ENCODE measurements at regions not wholly inside any gene's neighbourhood (a gene's known extent, or its start where the extent isn't known, plus 50 kb on each side); places are given as distances from the start of the nearest gene placed in this dataset.

DNA sequence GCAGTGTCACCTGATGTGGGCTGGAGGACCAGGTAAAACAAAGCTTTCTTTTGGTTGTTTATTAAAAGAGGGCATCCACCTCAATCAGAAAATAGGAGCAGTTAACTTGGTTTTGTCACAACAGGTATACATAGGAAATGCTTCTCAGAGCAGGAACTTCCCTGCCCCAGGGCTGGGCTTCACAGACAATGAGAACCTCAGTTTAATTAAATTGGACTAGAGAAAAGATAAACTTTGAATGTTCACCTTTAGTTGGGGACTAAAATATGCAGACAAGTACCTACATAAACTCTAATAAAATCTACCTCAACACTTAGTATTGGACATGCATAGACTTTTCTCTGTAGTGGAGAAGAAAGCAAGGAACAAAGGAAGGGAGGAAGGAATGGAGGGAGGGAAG lies 392.0 kb downstream of the ENC1 start:
- no peak for DNase-seq

DNA sequence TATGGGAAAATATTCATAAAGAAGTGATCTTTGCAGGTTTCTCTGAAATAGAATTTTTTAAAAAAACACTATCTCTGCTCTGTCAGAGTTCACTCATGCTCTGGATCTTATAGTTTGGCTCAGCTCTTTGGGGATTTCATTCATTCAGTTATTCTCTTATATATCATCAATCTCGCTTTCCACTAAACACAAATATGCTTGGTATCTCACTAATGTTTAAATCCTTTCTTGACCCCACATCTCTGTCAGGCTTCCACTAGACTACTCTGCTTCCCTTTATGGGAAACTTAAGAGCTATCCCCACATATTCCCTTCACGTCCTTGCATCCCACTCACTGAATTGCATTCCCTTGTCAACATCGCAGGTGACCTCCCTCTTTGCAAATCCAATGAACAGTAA lies 396.1 kb downstream of the ENC1 start:
- DNase-seq, result no peak

DNA sequence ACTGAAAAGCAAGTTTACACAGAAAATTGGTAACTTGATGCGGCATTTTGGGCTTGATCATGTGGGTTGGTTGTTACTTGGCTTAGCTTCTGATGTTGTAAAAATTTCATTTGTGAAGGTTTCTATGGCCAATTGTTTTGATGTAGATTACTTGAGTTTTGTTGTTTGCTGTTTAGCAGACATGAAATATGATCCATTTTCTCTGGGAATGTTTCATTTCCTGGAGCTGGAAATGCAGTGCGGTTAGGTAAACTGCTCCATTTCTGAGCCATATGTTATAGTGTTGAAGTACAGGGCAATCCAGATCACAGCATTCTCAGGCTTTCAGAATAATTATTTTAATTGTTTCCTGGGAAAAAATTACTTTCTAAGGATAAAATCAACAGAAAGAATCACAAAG lies 396.9 kb downstream of the ENC1 start:
- no peak for DNase-seq

DNA sequence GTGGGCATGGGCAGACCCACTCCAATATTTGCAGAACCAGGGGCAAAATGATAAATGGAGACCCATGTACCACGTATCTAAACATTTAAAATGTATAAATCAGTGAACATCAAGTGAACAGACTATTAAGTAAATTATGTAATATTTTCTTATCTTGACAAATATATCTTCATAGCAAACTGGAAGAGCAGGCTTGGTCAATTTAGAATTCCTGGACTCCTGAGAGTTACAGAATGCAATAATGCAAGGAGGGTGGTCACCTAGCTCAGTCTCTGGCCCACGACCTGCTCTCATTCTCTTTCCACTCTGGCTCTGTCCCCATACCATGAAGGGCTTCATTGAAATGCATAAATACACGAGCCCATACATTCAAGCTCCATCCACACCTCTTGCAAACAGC lies 398.0 kb downstream of the ENC1 start:
- DNase-seq, result no peak

DNA sequence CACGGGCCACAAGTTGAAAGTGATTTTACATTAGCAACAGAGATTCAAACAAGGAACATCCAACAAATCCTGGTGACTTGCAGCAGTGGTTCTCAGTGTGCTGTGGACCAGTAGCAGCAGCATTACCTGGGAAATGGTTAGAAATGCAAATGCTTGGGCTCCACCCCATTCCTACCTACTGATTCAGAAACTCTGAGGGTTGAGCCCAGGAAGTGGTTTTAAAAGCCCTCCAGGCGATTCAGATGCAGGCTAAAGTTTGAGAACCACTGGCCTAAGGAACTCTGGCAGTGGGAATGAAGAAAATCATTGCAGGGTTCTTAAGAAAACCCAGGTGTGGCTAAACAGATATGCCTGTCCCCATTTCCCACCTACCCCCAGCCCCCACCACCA lies 398.8 kb downstream of the ENC1 start:
- DNase-seq, result no peak

DNA sequence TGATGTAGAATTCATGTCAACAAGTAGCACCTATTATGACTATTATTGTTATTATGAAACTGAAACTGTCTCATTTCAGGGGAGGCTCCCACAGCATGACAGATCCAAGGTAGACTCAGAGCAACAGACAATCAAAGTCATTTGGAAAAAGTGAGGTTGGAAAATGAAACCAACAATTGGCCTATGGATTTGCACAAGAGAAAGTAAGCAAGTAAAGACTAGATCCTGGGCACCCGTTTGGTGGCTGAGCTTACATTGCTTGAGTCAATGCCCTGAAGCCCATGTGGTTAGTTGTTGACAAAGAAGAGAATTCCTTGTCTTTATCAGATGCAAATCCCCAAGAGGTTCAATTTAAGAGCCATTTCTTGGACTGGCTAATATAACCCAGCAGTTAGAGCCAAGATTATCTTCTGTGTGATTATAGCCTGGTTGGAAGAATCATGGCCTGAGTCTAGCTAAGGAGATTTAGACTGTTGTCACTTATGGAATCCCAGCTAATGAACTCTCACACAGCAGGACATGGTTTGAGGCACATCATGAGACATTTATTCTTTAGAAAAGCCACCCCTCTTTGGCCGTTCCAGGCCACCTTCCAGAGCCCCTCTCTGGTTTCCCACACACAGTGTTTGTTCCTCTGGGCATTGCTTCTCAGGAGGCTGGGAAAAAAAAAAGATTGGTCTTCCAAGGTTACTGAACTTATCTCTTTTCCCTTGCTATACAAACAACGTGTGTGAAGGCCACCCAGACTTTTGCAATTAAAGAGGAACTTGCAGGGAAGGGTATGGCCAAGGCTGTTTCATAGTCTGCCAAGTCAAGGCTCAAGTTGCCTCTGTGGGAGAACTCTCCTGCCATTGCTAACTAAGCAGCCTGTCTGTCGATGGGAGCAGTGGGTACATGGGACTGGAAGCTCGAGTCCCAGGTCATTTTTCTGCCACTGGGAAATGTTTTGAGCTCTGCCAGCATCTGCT lies 399.5 kb downstream of the ENC1 start:
- DNase-seq, result no peak

DNA sequence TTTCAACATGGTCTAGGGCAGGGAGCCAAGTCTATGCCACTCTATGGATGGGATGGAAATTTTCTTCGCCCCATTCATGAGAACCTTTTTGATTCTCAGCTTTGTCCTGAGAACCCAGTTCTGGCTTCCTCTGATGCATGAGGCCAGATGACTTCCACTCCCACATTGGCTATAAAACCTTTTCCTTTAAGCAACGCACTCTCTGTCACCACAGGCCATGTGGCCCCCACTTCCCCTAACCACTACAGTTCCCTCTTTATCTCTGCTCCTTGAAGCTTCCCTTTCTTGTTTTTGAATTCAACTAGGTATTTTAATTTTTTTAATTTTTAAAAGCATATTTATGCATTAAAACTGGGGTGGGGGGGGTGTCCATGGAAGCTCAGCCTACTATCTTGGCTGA lies 401.3 kb downstream of the ENC1 start:
- DNase-seq, result no peak

DNA sequence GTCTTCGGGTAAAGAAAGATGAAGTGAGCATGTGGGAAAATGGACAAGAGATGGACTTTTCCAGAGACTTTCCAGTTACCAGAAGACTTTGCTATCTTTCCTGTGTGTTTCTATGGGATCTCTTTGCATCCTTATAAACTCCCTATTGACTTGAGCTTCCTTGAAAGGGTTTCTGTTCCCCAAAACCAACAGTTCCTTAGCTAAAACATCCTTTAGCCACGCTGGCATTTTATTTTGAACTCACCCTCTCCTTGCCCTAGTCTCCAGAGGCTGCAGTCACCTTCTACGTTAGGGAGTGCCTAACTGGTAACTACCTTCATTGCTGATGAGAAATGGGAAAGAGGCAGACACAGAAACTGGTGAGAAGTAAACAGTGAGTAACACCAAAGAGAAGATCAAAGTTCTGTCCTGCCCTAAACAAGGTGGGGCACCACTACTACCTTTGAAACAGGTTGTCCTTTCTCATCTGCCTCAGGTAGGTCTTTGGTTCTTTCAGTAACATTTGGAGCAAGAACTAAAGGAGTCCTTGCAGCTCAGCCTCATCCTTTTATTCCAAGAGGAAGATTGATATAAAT lies 402.9 kb downstream of the ENC1 start:
- no peak for DNase-seq

DNA sequence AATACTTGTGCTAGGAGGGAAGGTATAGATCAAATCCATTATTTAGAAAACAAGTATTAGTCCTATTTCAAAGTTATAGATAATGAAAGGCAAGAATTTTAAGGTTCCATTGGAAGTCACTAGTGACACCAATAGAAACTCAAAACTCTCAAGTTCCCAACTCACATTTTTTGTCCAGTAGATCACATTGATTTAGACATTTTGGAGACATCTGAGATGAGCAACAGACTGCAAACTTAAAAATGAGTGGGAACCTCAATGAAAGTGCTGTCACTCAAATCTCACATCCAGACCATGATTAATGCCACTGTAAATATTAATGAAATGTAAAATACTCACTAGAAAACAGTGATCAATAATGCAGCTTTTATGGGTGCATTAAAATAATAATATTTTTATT lies 405.0 kb downstream of the ENC1 start:
- DNase-seq, result no peak

DNA sequence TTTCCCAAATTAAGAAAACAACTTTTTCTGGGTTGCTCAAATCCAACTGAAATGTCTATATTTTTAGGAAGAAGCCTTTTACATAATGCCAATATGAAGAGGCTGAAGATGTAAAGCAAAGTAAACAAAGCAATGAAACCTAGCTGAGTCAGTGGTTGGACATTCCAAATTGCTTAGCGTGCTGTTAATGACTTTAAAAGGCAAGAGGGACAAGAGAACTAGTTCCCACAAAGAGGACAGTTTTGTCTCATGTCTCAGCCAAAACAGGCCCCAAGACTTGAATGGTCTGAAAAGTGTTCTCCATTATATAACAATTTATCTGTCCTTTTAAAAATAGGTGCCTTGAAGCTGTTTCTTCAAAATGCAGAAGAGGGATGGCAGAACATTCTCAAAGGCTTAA lies 407.0 kb downstream of the ENC1 start:
- no peak for DNase-seq

DNA sequence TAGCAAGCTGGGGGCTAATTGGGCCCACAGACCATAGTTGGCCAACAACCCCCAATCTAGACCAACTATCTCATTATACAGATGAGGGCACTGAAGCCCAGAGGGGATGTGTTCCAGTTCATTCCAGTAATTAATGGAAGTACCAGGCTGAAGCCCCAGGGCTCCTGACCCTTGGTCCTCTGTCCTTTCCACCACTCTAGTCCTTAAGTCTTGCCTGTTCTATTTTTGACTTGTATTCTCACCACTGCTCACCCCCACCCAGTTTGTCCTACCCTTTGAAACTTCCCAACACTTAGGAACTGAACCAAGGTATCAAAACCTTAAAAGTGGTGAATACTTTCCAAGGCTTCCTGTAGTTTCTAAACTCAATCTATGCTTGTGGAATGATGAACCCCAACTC lies 407.4 kb downstream of the ENC1 start:
- no peak for DNase-seq

DNA sequence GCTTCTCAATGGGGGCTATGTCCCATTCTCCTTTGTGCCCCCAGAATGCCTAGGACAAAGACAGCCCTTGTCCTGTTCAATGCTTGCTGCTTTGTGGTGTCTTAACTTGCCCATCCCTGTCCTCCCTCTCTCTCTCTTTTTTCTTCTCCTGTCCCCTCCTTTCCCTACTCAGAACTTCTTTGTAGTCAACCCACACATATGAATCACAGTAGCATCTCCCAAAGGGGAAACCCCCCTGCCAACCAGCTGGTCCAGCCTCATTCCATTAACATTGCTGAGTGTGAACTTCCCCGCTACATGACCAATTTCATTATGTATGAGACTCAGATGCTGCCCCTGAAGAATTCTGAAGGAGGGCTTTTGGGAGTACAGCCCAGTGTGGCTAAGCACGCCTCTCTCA lies 408.3 kb downstream of the ENC1 start:
- DNase-seq, result no peak

DNA sequence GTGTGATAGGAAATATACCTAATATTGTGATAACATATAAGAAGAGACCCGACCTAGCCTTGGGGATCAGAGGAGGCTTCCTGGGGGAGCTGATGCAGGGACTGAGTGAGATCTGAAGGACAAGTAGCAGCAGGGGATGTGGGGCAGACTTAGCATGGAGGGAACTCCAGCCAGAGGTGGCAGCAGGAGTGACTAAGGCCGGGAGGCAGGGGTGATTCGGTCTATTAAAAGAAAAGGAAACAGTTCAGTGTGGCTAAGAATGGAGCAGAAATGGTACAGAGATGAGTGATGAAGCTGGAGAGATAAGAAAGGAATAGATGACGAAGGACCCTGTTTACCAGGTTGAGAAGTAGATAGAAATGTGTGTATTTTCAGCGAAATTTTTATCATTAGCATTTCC lies 408.8 kb downstream of the ENC1 start:
- DNase-seq, result no peak

DNA sequence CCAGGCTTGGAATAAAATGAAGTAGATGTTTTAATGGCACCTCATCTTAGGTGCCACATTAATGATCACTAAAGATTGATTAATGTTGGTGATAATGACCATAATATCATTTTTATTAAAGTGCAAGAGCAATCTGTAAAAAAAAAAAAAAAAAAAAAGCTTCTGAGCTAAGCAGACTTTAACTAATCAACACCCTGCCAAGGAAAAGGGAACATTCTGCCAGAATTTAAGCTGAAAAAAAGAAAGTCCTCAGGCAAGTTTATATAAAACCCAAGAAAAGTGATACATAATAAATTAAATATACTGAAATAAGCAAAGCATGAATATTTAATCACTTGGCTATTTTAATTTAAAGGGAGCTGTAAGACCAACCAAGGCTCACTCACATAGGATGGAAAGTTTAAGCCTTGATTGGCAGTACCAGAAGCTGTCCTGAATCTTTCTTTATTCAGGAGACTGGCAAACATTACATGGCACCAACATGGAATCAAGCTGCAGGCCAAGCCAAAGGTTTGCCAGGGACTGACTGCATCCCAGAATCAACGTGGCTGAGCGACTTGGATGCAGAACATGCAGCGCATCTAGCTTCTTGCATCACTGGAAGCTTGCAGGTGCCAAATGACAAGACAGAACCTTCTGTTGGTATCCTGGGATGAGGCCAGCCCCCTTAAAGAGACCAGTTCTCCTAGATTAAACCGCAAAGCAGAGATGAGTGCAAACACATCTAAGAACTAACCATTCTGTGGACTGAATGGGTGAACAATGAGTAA lies 413.6 kb downstream of the ENC1 start:
- DNase-seq, result no peak

DNA sequence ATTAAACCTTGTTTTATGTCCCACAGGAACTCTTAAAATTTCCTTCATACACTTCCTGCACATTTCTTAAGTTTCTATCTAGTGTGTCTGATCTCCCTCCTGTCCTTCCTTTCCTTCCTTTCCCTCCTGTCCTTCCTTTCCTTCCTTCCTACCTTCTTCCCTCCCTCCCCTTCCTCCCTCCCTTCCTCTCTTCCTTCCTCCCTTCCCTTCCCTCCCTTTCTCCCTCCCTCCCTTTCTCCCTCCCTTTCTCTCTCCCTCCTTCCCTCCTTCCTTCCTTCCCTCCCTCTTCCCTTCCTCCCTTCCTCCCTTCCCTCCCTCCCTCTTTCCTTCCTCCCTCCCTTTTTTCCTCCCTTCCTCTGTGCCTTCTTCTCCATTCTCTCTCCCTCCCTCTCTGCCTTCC lies 414.9 kb downstream of the ENC1 start:
- DNase-seq, result no peak

DNA sequence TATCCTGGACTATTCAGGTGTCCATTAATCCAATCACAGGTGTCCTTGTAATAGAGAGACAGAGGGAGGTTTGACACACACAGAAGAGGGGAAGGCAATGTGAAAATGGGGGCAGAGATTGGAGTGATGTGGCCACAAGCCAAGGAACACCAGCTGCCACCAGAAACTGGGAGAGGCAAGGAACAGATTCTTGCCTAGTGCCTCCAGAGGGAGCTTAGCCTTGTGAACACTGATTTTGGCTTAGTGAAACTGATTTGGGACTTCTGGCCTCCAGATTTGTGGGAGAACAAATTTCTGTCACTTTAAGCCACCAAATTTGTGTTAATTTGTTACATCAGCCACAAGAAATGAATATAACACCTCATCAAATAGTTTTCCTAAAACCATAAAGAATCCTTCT lies 416.2 kb downstream of the ENC1 start:
- DNase-seq, result no peak

DNA sequence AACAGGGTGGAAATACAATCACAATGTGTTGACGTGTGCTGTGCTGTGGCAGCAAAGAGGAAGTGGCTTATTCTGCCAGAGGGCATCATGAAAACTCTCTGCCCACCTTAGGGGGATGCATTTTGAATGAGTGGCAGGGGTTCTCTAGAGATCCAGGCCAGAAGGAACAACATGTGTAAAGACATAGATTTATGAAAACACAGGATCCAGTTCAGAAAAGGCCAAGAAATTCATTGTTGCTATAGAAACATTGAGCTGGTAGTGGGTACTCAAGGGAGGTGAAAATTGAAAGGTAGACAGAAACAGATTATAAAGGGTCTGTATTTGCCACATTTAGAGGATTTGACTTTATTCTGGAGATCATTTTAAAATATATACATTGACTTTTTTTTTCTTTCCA lies 417.7 kb downstream of the ENC1 start:
- no peak for DNase-seq

DNA sequence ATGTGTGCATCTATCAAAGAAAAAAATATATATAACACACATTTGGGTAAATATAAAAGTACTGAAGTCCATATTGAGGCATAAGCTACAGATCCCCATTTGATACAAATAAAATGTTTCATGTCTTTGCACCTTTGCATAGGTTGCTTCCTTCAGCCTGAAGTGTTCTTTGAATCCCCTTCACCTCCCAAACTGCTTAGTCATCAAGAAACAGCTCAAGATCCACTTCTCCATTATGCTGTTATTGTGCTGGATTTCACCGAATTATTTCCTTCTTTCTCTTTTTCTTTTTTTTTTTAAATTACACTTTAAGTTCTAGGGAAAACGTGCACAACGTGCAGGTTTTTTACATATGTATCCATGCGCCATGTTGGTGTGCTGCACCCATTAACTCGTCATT lies 419.1 kb downstream of the ENC1 start:
- DNase-seq, result no peak

DNA sequence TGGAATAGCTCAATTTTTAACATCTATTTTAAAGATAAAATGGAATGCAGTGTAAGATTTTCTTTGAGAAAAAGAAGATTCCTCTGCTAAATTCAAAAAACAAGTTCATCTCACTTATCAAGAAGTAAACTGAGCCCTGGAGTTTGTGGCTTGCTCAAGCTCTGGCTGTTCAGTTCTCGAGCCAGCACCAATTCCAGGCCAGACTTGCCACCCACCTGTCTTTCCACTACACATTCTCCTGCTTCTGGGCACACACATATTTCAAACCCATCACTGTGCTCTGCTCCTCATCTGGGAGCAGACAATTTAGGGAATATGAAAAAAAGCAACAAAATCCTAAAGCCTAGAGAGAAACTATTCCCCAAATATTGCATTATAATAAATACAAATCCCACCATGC lies 424.5 kb downstream of the ENC1 start:
- DNase-seq, result no peak

DNA sequence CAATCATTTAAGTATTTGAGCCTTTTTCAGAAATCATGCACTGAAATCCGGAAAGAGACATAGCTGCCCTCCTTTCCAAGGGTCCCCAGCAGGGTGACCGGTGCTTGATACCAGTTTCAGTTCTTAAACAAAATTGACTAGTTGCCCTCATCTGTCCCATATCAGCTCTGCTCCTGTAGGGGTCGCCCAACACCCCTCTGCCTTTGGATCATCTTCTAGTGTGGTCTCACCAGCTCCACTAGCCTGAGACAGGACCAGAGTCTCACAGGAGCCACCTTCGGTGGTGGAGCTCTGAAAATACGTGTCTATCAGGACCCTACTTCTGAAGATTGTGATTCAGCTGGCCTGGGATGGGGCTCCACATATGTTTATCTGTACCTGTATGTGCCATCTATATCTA lies 428.2 kb downstream of the ENC1 start:
- no peak for DNase-seq

DNA sequence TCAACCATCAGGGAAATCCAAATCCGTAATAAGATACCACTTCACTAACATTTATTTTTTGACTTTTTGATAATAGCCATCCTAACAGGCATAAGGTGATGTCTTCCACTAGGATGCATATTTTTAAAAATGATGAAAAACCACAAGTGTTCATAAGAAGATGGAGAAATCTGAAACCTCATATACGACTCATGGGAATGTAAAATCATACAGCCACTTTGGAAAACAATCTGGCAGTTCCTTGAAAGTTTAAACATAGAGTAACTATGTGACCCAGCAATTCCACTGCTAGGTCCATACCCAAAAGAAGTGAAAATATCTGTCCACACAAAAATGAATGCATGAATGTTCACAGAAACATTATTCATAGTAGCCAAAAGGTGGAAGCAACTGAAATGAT lies 431.0 kb downstream of the ENC1 start:
- DNase-seq, result no peak

DNA sequence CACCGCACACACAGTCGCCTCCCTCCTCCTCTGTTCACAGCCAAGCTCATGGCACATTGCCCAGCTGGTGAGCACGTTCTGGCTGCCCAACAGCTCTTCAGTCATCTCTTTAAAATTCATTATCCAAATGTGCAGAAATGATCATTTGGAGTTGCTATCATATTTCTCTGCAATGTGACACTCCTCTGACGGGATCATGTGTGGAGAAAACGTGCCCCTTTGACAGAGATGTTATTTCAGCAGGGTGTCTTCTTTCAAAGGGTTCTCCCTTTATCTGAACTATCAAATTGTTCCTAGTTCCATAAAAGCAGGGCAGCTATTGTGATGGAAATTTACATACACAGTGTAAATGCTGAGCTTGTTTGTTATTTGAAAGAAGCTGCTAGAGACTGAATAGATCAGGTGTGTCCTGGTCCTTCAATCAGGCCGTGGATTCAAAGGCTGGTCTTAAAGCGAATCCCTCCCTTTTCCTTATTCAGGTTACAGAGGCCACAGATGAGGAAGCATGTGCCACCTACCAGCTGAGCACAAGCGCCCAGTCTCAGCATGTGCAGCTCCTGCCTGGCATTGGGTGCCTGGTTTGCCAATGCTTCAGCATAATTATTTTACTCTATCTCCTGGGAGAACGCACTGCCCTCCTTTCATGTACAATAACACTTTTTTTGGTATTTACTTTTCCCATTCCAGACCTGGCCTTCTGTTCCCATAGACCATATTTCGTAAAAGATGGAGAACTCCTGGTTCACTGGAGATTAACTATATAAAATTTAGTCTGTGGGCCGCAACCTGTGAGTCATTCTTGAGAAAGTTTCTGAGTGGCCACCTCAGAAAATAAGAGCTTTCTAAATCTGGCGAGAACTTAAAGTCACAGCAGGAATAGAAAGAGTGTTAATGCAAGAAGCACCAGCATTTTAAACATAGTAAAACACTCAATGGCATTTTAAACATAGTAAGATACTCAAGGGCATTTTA lies 433.7 kb downstream of the ENC1 start:
- DNase-seq, result no peak

Measured in activated CD8-positive, alpha-beta memory T cell treated with anti-CD3 and anti-CD28 coated beads for 24 hours (primary cell).